T-cell (primary cell): ENCODE measurements at regions not wholly inside any gene's neighbourhood (a gene's known extent, or its start where the extent isn't known, plus 50 kb on each side); places are given as distances from the start of the nearest gene placed in this dataset.

ENCODE experiments used
- ATAC-seq, 4 experiments: fragments of 200-7000 bp in 3 of 4; fragments of 150-1000 bp in 1 of 4; cut with Tn5 transposase; replicated peaks in 1 of 4; 1 replicate in 3 of 4; 2 replicates in 1 of 4; pipeline ENCODE4 v1.10.0; 2021; ENCODE audit warnings: moderate library complexity in 3 of 4, mild to moderate bottlenecking in 2 of 4, moderate number of reproducible peaks in 1 of 4
- CTCF ChIA-PET, 2 donors: fragments of 300-600 bp; sonication (Branson Sonifier 250); formaldehyde crosslinking; loops; one replicate each; lab custom pipeline; 2022; ENCODE audit warnings: antibody characterized with exemption in 2 of 2; lab: Charles Lee
- POLR2A ChIA-PET, 2 donors: fragments of 300-600 bp; sonication (Branson Sonifier 250); formaldehyde crosslinking; loops; one replicate each; lab custom pipeline; 2022; ENCODE audit warnings: antibody characterized with exemption in 2 of 2; lab: Charles Lee
- DNase-seq, 35 experiments: peaks; one replicate each; pipeline versions ENCODE4 v3.0.0 to v3.0.0-alpha.2; 2013 to 2023
- H3K27ac ChIP-seq: one replicate; pipeline ENCODE4 v1.5.1; 2013; ENCODE audit warnings: low read length
- H3K27me3 ChIP-seq, 2 experiments: replicated peaks in 1 of 2; 1 replicate in 1 of 2; 2 replicates in 1 of 2; pipeline versions ENCODE4 v1.6.1 to v1.7.0; 2013; ENCODE audit warnings: low read length in 1 of 2, mixed read lengths in 1 of 2; ENCODE audit not compliant: control insufficient read depth in 2 of 2, insufficient read depth in 2 of 2; ENCODE audit errors: extremely low read depth in 1 of 2
- H3K36me3 ChIP-seq, 2 donors: 1 replicate in 1 of 2; 2 replicates in 1 of 2; pipeline versions ENCODE4 v1.6.1 to v1.7.0; 2013; ENCODE audit warnings: low read length in 1 of 2; ENCODE audit not compliant: control insufficient read depth in 2 of 2, insufficient read depth in 1 of 2; ENCODE audit errors: extremely low read depth in 1 of 2
- H3K4me1 ChIP-seq, 2 experiments: 1 replicate in 1 of 2; 2 replicates in 1 of 2; pipeline versions ENCODE4 v1.6.1 to v1.7.0; 2013; ENCODE audit warnings: low read length in 2 of 2, mixed read lengths in 1 of 2; ENCODE audit not compliant: insufficient read depth in 2 of 2, control insufficient read depth in 1 of 2; ENCODE audit errors: extremely low read depth in 1 of 2
- H3K4me3 ChIP-seq, 2 donors: 1 replicate in 1 of 2; 2 replicates in 1 of 2; pipeline versions ENCODE4 v1.5.1 to v1.7.0; 2013; ENCODE audit warnings: mild to moderate bottlenecking in 2 of 2, low read length in 1 of 2, moderate library complexity in 1 of 2; ENCODE audit not compliant: control insufficient read depth in 1 of 2; ENCODE audit errors: extremely low read depth in 1 of 2
- H3K9me3 ChIP-seq: 2 replicates; pipeline ENCODE4 v1.7.0; 2013
- H3K27ac Mint-ChIP-seq, 2 donors: one replicate each; pipeline ENCODE4 v1.8.0; 2020 to 2021; ENCODE audit warnings: mild to moderate bottlenecking in 2 of 2, mixed read lengths in 2 of 2
- H3K27me3 Mint-ChIP-seq, 2 donors: one replicate each; pipeline ENCODE4 v1.8.0; 2021 to 2022; ENCODE audit warnings: mixed read lengths in 2 of 2
- H3K36me3 Mint-ChIP-seq: one replicate; pipeline ENCODE4 v1.8.0; 2021; ENCODE audit warnings: mixed read lengths
- H3K4me1 Mint-ChIP-seq, 3 donors: one replicate each; pipeline ENCODE4 v1.8.0; 2020 to 2022; ENCODE audit warnings: mixed read lengths in 3 of 3, mild to moderate bottlenecking in 1 of 3
- H3K4me3 Mint-ChIP-seq, 3 donors: one replicate each; pipeline ENCODE4 v1.8.0; 2020 to 2022; ENCODE audit warnings: mild to moderate bottlenecking in 3 of 3, mixed read lengths in 3 of 3, moderate library complexity in 3 of 3
- H3K9me3 Mint-ChIP-seq, 3 donors: one replicate each; pipeline ENCODE4 v1.8.0; 2020 to 2022; ENCODE audit warnings: mixed read lengths in 3 of 3
- WGBS: methylation state at CpG from one replicate; pipeline ENCODE4 v1.1.5; 2013; ENCODE audit warnings: missing lambda C conversion rate; ENCODE audit not compliant: insufficient coverage; 5-methylcytosine and 5-hydroxymethylcytosine counted together

GRCh38 chr4:163815776-163816175 lies 321.3 kb downstream of the TMA16 start:
- Mint-ChIP-seq H3K36me3 (no peaks in the 10 kb centered on the region), H3K27me3 (no peaks in the 10 kb centered on the region), H3K4me3 (no peak overlapping the region), H3K4me1 (no peaks in the 10 kb centered on the region), H3K27ac (no peak overlapping the region), H3K9me3 (no peaks in the 10 kb centered on the region)
- CTCF ChIA-PET, result no interaction called here
- POLR2A ChIA-PET, result no interaction called here
- Histone ChIP-seq H3K36me3 (no peaks in the 10 kb centered on the region), H3K9me3 (no peaks in the 10 kb centered on the region), H3K4me1 (no peaks in the 10 kb centered on the region), H3K27ac (no peak overlapping the region), H3K4me3 (no peak overlapping the region), H3K27me3 (no peaks in the 10 kb centered on the region)
- ATAC-seq (no peak), DNase-seq (no peak)
- no CpG with 5 or more reads among the region's 2 CpGs for WGBS

GRCh38 chr4:163816494-163816893 lies 322.0 kb downstream of the TMA16 start:
- no peaks in the 10 kb centered on the region for H3K36me3 ChIP-seq
- CTCF ChIA-PET, result interaction anchor here in 1 of 2 donors (0.6 to 0.9 kb wide), 2 partner anchors 76 to 196 kb away, joined by 3 read pairs; no protein-coding TSS in a partner anchor
- Mint-ChIP-seq H3K27ac (no peak overlapping the region), H3K4me1 (no peaks in the 10 kb centered on the region), H3K27me3 (no peaks in the 10 kb centered on the region), H3K9me3 (no peaks in the 10 kb centered on the region), H3K4me3 (no peak overlapping the region), H3K36me3 (no peaks in the 10 kb centered on the region)
- no peak overlapping the region for H3K27ac ChIP-seq
- POLR2A ChIA-PET, result no interaction called here
- no CpG with 5 or more reads among the region's 1 CpG for WGBS
- ATAC-seq (no peak), DNase-seq (peak in 1 of 35 experiments; percentile 4)
- no peaks in the 10 kb centered on the region for H3K27me3 ChIP-seq
- no peaks in the 10 kb centered on the region for H3K4me1 ChIP-seq
- H3K9me3 ChIP-seq, result no peaks in the 10 kb centered on the region
- no peak overlapping the region for H3K4me3 ChIP-seq

GRCh38 chr4:163818673-163819072 lies 324.2 kb downstream of the TMA16 start:
- Histone ChIP-seq H3K27ac (no peak overlapping the region), H3K4me3 (no peak overlapping the region), H3K9me3 (no peaks in the 10 kb centered on the region), H3K36me3 (no peaks in the 10 kb centered on the region), H3K27me3 (no peaks in the 10 kb centered on the region), H3K4me1 (no peaks in the 10 kb centered on the region)
- Mint-ChIP-seq H3K9me3 (no peaks in the 10 kb centered on the region), H3K4me1 (no peaks in the 10 kb centered on the region), H3K27me3 (no peaks in the 10 kb centered on the region), H3K36me3 (no peaks in the 10 kb centered on the region), H3K27ac (no peak overlapping the region), H3K4me3 (no peak overlapping the region)
- ATAC-seq (no peak), DNase-seq (no peak)
- ChIA-PET CTCF (no interaction called here), POLR2A (interaction anchor here in 1 of 2 donors (0.6 kb wide), 1 partner anchor 15 kb away, joined by 3 read pairs; no protein-coding TSS in a partner anchor)
- WGBS, result 47% methylated on average over 3 of the region's 3 CpGs

GRCh38 chr4:163833669-163834068 lies 339.2 kb downstream of the TMA16 start:
- ChIA-PET POLR2A (no interaction called here), CTCF (no interaction called here)
- Histone ChIP-seq H3K27me3 (no peaks in the 10 kb centered on the region), H3K9me3 (no peaks in the 10 kb centered on the region), H3K36me3 (no peaks in the 10 kb centered on the region), H3K4me1 (no peaks in the 10 kb centered on the region), H3K4me3 (no peak overlapping the region), H3K27ac (no peak overlapping the region)
- H3K4me1 Mint-ChIP-seq, result no peaks in the 10 kb centered on the region
- ATAC-seq (no peak), DNase-seq (no peak)
- H3K27ac Mint-ChIP-seq, result no peak overlapping the region
- no peaks in the 10 kb centered on the region for H3K9me3 Mint-ChIP-seq
- H3K27me3 Mint-ChIP-seq, result no peaks in the 10 kb centered on the region
- H3K36me3 Mint-ChIP-seq, result no peaks in the 10 kb centered on the region
- no peak overlapping the region for H3K4me3 Mint-ChIP-seq
- 56% methylated on average over 1 of the region's 2 CpGs for WGBS

GRCh38 chr4:163846008-163846407 lies 351.5 kb downstream of the TMA16 start:
- Mint-ChIP-seq H3K27ac (no peak overlapping the region), H3K9me3 (peaks cover 0 to 3% (median 0%) of the 10 kb centered on the region in 3 donors), H3K36me3 (no peaks in the 10 kb centered on the region), H3K27me3 (no peaks in the 10 kb centered on the region), H3K4me1 (no peaks in the 10 kb centered on the region), H3K4me3 (no peak overlapping the region)
- ChIA-PET CTCF (no interaction called here), POLR2A (interaction anchor here in 1 of 2 donors (0.5 kb wide), 1 partner anchor 727 kb away, joined by 4 read pairs; no protein-coding TSS in a partner anchor)
- WGBS, result no CpG with 5 or more reads among the region's 3 CpGs
- no peaks in the 10 kb centered on the region for H3K9me3 ChIP-seq
- no peaks in the 10 kb centered on the region for H3K27me3 ChIP-seq
- H3K4me1 ChIP-seq, result no peaks in the 10 kb centered on the region
- no peak overlapping the region for H3K4me3 ChIP-seq
- no peaks in the 10 kb centered on the region for H3K36me3 ChIP-seq
- no peak overlapping the region for H3K27ac ChIP-seq
- ATAC-seq (no peak), DNase-seq (no peak)

GRCh38 chr4:163852246-163852645 lies 357.8 kb downstream of the TMA16 start:
- Mint-ChIP-seq H3K27ac (no peak overlapping the region), H3K36me3 (no peaks in the 10 kb centered on the region), H3K27me3 (no peaks in the 10 kb centered on the region), H3K4me1 (no peaks in the 10 kb centered on the region), H3K9me3 (peaks cover 0 to 11% (median 3%) of the 10 kb centered on the region in 3 donors), H3K4me3 (no peak overlapping the region)
- DNase-seq (no peak), ATAC-seq (no peak)
- Histone ChIP-seq H3K4me3 (no peak overlapping the region), H3K36me3 (no peaks in the 10 kb centered on the region), H3K4me1 (no peaks in the 10 kb centered on the region), H3K9me3 (no peaks in the 10 kb centered on the region), H3K27me3 (no peaks in the 10 kb centered on the region), H3K27ac (no peak overlapping the region)
- WGBS, result no CpG with 5 or more reads among the region's 3 CpGs
- POLR2A ChIA-PET, result no interaction called here
- CTCF ChIA-PET, result no interaction called here

GRCh38 chr4:163857903-163858302 lies 363.4 kb downstream of the TMA16 start:
- CTCF ChIA-PET, result interaction anchor here in 1 of 2 donors (0.6 kb wide), 1 partner anchor 852 kb away, joined by 3 read pairs; no protein-coding TSS in a partner anchor
- WGBS, result 60% methylated on average over 2 of the region's 3 CpGs
- ATAC-seq, result no peak
- Histone ChIP-seq H3K9me3 (no peaks in the 10 kb centered on the region), H3K4me3 (no peak overlapping the region), H3K27ac (no peak overlapping the region), H3K27me3 (no peaks in the 10 kb centered on the region), H3K4me1 (no peaks in the 10 kb centered on the region), H3K36me3 (no peaks in the 10 kb centered on the region)
- Mint-ChIP-seq H3K9me3 (peaks cover 0 to 2% (median 0%) of the 10 kb centered on the region in 3 donors), H3K4me1 (no peaks in the 10 kb centered on the region), H3K27ac (no peak overlapping the region), H3K4me3 (no peak overlapping the region), H3K36me3 (no peaks in the 10 kb centered on the region), H3K27me3 (peaks cover 0 to 6% of the 10 kb centered on the region in 2 donors)
- POLR2A ChIA-PET, result no interaction called here
- DNase-seq, result no peak
